Mononuclear cell (primary cell): ENCODE measurements at regions not wholly inside any gene's neighbourhood (a gene's known extent, or its start where the extent isn't known, plus 50 kb on each side); places are given as distances from the start of the nearest gene placed in this dataset.
"Not testable (repeated sequence)": the region's sequence is repeated elsewhere in the genome, so short reads cannot be mapped to it uniquely, and the experiment has no call there.

Experiments
- H3K27me3 ChIP-seq: 2 replicates; pipeline ENCODE4 v1.6.0; 2011; ENCODE audit warnings: low read length, control low read depth; ENCODE audit not compliant: insufficient read depth
- H3K4me1 ChIP-seq: 2 replicates; pipeline ENCODE4 v1.5.1; 2011; ENCODE audit warnings: mild to moderate bottlenecking, low read length, control low read depth; ENCODE audit not compliant: insufficient read depth
- H3K4me3 ChIP-seq: 2 replicates; pipeline ENCODE4 v1.5.1; 2011; ENCODE audit warnings: mild to moderate bottlenecking, low read length, moderate library complexity
- H3K9me3 ChIP-seq: 2 replicates; pipeline ENCODE4 v1.5.1; 2011; ENCODE audit warnings: low read depth, mild to moderate bottlenecking, control low read depth, low read length

DNA sequence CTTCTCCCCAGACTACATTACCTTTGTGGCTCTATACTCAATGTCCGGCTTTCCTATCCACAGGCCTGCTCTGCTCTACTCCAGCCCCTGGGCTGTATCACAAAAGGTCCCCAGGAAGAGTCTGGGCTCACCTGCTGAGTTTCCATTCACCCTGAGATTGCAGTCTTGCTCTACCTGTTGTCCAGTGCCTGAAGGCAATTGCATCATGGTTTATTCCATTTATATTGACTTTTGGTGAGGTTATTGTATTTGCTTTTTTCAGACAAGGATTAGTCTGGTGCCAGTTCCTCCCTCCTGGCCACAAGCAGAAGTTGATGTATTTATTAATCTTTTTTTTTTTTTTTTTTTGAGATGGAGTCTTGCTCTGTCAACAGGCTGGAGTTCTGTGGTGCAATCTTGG is 273.1 kb downstream of the XPNPEP1 start:
- Histone ChIP-seq H3K27me3 (no peaks in the 10 kb centered on the region), H3K4me1 (no peaks in the 10 kb centered on the region), H3K9me3 (no peaks in the 10 kb centered on the region), H3K4me3 (no peak overlapping the region)

DNA sequence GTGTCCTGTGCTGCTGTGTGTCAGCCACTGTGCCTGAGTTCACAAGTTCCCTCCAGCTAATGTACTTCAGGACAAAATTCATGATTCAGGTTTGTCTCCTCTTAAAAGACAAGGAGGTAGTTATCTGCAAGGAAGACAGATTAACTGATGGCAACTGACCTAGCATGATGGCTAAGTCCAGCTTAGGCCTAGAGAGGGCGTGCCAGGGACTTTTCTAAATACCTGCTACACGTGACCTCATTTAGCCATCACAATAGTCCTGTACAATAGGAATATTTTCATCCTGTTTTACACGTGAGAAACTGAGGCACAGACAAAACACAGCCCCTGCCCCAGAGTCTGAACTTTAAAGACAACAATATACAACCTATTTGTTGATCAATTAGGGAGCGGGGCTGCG is 275.7 kb downstream of the XPNPEP1 start:
- Histone ChIP-seq H3K9me3 (no peaks in the 10 kb centered on the region), H3K27me3 (no peaks in the 10 kb centered on the region), H3K4me3 (no peak overlapping the region), H3K4me1 (no peaks in the 10 kb centered on the region)

- H3K4me1 ChIP-seq = no peaks in the 10 kb centered on the region
- H3K27me3 ChIP-seq = no peaks in the 10 kb centered on the region
- H3K4me3 ChIP-seq = no peak overlapping the region
- H3K9me3 ChIP-seq = peaks cover 15% of the 10 kb centered on the region
Observed at GRCh38 chr10:109633846-109634245, 289.5 kb downstream of the XPNPEP1 start.

- H3K4me1 ChIP-seq, H3K27me3 ChIP-seq, H3K4me3 ChIP-seq: not testable (repeated sequence)
- peaks cover 15% of the 10 kb centered on the region for H3K9me3 ChIP-seq
Observed at GRCh38 chr10:109633017-109633416, 290.3 kb downstream of the XPNPEP1 start.

DNA sequence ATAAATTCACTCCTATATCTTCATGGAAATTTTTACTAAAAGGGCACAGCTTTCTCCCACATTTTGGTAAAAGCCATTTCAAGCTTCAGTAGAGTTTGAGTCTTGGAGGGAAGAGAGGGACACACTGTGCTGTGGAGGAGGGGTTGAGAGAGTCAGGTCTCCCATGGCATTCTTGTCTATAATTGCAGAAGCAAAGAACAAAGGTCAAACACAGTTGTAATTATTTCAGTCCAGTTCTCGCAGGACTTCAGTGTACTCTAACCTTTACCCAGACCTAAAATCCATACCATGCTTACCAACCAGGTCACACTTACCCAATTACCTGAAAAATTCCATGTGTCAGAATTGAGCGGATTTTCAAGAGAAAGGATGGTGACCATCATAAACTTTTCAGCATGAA is 298.4 kb downstream of the XPNPEP1 start:
- no peaks in the 10 kb centered on the region for H3K4me1 ChIP-seq
- H3K27me3 ChIP-seq = no peaks in the 10 kb centered on the region
- no peaks in the 10 kb centered on the region for H3K9me3 ChIP-seq
- no peak overlapping the region for H3K4me3 ChIP-seq

- Histone ChIP-seq H3K27me3 (no peaks in the 10 kb centered on the region), H3K9me3 (no peaks in the 10 kb centered on the region), H3K4me1 (no peaks in the 10 kb centered on the region), H3K4me3 (no peak overlapping the region)
Observed at GRCh38 chr10:109622566-109622965, 300.7 kb downstream of the XPNPEP1 start.

GRCh38 chr10:109620396-109620795 is 302.9 kb downstream of the XPNPEP1 start:
- no peaks in the 10 kb centered on the region for H3K9me3 ChIP-seq
- no peak overlapping the region for H3K4me3 ChIP-seq
- H3K4me1 ChIP-seq = no peaks in the 10 kb centered on the region
- no peaks in the 10 kb centered on the region for H3K27me3 ChIP-seq

DNA sequence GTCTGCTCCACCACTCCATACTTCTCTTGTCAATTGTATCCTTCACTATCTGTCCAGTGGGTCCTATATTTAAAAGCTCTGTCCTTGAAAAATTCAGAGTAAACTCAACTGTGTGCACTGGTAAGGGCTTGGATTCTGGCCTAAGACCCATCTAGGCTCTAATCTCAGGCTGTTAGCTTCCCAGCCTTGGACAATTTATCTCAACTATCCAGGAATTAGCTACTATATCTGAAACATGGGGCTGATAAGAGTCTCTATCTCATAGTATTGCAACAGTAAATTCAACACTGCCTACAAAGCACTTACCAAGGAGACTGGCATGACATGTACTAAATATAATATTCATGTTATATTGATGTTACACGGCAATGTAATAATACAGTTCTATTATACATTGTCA is 303.4 kb downstream of the XPNPEP1 start:
- Histone ChIP-seq H3K4me1 (no peaks in the 10 kb centered on the region), H3K27me3 (no peaks in the 10 kb centered on the region), H3K4me3 (no peak overlapping the region), H3K9me3 (no peaks in the 10 kb centered on the region)

DNA sequence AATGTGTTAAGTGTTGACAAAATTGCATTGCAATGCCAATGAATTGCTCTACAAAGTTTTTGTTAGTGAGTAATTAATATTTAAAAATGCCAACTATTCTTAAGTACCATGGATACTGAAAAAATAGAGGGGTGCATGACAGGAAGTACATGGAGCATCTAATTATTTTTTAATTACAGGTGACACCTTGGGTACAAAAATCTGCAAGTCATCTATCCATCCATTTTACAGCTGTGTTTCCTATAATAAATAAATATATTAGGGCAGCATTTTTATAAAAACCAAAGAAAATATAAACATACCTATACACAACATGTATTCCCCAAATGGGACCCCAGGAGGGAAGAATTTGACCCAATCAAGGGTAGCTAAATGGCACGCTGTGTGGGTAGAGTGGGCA is 304.6 kb downstream of the XPNPEP1 start:
- Histone ChIP-seq H3K4me3 (no peak overlapping the region), H3K9me3 (no peaks in the 10 kb centered on the region), H3K4me1 (no peaks in the 10 kb centered on the region), H3K27me3 (no peaks in the 10 kb centered on the region)

GRCh38 chr10:109618301-109618700 is 305.0 kb downstream of the XPNPEP1 start:
- Histone ChIP-seq H3K4me1 (no peaks in the 10 kb centered on the region), H3K9me3 (no peaks in the 10 kb centered on the region), H3K27me3 (no peaks in the 10 kb centered on the region), H3K4me3 (no peak overlapping the region)

DNA sequence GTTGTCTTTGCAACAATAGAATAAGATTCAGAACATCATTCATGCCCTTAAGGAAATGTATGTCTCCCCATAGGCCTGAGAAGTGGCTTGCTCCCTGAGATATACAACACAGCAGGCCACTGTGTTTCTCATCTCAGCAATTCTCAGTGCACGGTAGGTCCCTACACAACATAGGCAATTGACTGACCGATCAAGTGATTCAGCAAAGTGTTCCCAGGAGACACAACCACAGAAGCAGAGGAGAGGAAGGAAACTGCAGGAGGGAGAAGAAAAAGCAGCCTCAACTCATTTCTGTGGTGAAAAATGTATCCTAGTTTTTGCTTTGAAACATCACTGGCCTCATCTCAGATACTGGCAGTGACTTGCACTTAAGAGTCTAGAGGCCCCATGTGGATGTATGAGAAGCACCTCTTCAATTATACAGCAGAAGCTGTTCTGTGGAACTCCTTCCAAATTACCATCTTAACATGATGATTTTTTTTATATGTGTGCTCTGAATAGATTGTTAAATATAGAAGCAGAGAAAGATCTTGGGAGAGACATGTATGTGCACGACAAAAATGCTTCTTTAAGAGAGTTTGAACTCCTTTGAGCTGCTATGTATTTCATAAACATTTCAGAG is 306.8 kb downstream of the XPNPEP1 start:
- no peaks in the 10 kb centered on the region for H3K9me3 ChIP-seq
- H3K4me1 ChIP-seq = no peaks in the 10 kb centered on the region
- H3K27me3 ChIP-seq = no peaks in the 10 kb centered on the region
- no peak overlapping the region for H3K4me3 ChIP-seq

GRCh38 chr10:109595356-109595755 is 328.0 kb downstream of the XPNPEP1 start:
- H3K4me1 ChIP-seq, H3K9me3 ChIP-seq, H3K27me3 ChIP-seq, H3K4me3 ChIP-seq: not testable (repeated sequence)

GRCh38 chr10:109593682-109594081 is 329.6 kb downstream of the XPNPEP1 start:
- no peak overlapping the region for H3K4me3 ChIP-seq
- H3K4me1 ChIP-seq = no peaks in the 10 kb centered on the region

DNA sequence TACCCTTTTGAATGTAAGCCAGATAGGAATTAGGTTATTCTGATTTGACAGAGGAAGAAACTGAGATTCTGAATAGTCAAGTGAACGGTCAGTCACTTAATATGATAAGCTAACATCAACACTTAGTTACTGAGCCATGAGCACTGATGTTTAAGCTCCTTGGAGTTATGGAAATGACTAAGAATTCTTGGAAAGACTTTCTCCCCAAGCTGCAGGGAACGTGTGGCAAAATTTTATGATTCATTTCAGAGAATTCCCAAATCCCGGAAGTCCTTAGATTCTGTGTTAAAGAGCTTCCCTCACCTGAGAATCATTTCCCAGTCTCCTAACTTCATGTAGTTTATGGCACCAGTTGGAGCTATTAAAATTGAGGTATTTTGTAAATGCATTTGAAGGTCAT is 330.9 kb downstream of the XPNPEP1 start:
- H3K27me3 ChIP-seq = no peaks in the 10 kb centered on the region
- no peaks in the 10 kb centered on the region for H3K9me3 ChIP-seq
- H3K4me1 ChIP-seq = no peaks in the 10 kb centered on the region
- no peak overlapping the region for H3K4me3 ChIP-seq

More at GRCh38 chr10:109593682-109594081, 329.6 kb downstream of the XPNPEP1 start:
- Histone ChIP-seq H3K27me3 (no peaks in the 10 kb centered on the region), H3K9me3 (no peaks in the 10 kb centered on the region)

DNA sequence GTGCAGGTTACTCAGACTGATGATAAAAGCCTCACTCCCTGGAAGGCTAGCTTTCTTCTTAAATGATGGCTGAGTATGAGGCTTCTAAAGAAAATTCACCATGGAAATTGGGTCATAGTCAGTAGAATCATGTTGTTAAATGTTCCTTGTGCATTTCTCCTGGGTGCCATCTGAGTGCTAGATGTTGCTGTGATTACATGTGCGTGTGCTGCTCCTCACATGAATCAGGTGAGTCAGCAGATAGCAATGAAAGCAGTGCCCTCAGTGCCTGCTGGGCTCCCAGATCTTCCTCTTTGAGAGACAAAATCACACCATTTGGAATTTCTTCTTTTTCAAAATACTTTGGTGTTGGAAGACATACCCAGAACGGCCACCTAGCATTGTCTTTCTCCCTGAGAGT is 331.7 kb downstream of the XPNPEP1 start:
- Histone ChIP-seq H3K27me3 (no peaks in the 10 kb centered on the region), H3K4me3 (no peak overlapping the region), H3K9me3 (no peaks in the 10 kb centered on the region), H3K4me1 (no peaks in the 10 kb centered on the region)

GRCh38 chr10:109588259-109588658 is 335.1 kb downstream of the XPNPEP1 start:
- no peak overlapping the region for H3K4me3 ChIP-seq
- H3K27me3 ChIP-seq = no peaks in the 10 kb centered on the region
- no peaks in the 10 kb centered on the region for H3K9me3 ChIP-seq
- H3K4me1 ChIP-seq = no peaks in the 10 kb centered on the region
